Sigmoid colon (tissue), 3 donors: ENCODE measurements at regions not wholly inside any gene's neighbourhood (a gene's known extent, or its start where the extent isn't known, plus 50 kb on each side); places are given as distances from the start of the nearest gene placed in this dataset.

ENCODE experiments used
- CTCF ChIP-seq, 4 experiments: fragments of 450-650 bp in 3 of 4; fragments of 200-600 bp in 1 of 4; IDR thresholded peaks; one replicate each; pipeline ENCODE4 v1.5.1; 2016 to 2019; ENCODE audit warnings: antibody characterized with exemption in 4 of 4, mild to moderate bottlenecking in 3 of 4, moderate library complexity in 2 of 4
- POLR2A ChIP-seq, 2 donors: fragments of 450-650 bp; IDR thresholded peaks; one replicate each; pipeline ENCODE4 v1.6.1; 2016; ENCODE audit warnings: antibody characterized with exemption in 2 of 2, mild to moderate bottlenecking in 2 of 2, moderate library complexity in 2 of 2

- no peak for TF ChIP-seq CTCF (IDR thresholded peaks at IDR 0.05)
- no peak for TF ChIP-seq POLR2A (IDR thresholded peaks at IDR 0.05)
These were observed 101.8 kb downstream of the ANXA5 start for GRCh38 chr4:121594796-121595526.
